ENCODE measurements at regions not wholly inside any gene's neighbourhood (a gene's known extent, or its start where the extent isn't known, plus 50 kb on each side); places are given as distances from the start of the nearest gene placed in this dataset.

DNA sequence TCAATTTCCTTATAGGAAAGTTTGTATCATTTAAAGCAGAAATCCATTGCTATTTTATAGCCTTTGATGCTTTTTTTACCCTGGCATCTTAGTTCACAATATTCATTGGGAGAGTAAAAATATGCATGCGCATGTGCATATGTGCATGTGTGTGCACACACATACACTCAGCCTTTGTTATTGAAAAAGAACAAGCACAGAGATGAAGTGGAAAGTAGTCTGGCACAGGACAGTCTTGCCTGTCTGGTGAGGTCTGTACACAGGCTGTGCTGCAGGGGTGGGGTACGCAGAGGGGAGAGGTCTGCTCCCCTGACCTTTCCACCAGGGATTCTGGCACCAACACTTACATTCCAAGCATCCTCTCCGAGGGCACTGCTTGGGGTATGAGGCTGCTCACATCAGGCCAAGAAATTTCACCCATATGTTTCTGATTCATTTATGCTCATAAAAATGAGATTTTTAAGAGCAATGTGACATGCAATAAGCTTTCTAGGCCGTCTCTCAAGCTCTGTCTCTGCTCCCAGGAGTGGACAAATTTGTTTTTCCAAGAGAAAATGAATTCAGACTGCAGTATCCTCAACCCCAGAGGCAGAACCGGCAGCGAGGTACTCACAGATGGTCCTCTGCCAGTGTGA, 237.2 kb downstream of the INSIG2 start:
- TF ChIP-seq, protein P1, sequence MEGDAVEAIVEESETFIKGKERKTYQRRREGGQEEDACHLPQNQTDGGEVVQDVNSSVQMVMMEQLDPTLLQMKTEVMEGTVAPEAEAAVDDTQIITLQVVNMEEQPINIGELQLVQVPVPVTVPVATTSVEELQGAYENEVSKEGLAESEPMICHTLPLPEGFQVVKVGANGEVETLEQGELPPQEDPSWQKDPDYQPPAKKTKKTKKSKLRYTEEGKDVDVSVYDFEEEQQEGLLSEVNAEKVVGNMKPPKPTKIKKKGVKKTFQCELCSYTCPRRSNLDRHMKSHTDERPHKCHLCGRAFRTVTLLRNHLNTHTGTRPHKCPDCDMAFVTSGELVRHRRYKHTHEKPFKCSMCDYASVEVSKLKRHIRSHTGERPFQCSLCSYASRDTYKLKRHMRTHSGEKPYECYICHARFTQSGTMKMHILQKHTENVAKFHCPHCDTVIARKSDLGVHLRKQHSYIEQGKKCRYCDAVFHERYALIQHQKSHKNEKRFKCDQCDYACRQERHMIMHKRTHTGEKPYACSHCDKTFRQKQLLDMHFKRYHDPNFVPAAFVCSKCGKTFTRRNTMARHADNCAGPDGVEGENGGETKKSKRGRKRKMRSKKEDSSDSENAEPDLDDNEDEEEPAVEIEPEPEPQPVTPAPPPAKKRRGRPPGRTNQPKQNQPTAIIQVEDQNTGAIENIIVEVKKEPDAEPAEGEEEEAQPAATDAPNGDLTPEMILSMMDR (IDR thresholded peaks at IDR 0.05; ENCODE audit: low read depth, low read length), result no peak
- no peak for DNase-seq (ENCODE audit: low read depth in 2 of 2)
- no peak overlapping the region for H3K4me3 ChIP-seq (replicated peaks in 1 of 2; ENCODE audit: low read depth in 2 of 2, low read length in 2 of 2)

DNA sequence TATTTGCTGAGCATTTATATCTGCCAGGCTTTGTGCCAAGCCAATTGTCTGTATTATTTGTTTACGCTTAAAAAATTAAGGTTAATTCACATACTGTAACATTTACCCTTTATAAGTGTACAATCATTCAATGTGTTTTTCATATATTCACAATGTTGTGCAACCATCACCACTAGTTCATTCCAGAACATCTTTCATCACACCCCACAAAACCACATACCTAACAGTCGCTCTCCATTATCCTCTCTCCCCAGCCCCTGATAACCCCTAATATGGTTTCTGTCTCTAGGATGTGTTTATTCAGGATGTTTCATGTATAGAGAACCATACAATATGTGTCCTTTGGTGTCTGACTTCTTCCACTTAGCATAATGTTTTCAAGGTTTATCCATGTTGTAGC, 234.1 kb downstream of the INSIG2 start:
- DNase-seq (ENCODE audit: low read depth in 2 of 2), result no peak
- no peak overlapping the region for H3K4me3 ChIP-seq (replicated peaks in 1 of 2; ENCODE audit: low read depth in 2 of 2, low read length in 2 of 2)
- TF ChIP-seq, protein P1 (IDR thresholded peaks at IDR 0.05; ENCODE audit: low read depth, low read length), result no peak

DNA sequence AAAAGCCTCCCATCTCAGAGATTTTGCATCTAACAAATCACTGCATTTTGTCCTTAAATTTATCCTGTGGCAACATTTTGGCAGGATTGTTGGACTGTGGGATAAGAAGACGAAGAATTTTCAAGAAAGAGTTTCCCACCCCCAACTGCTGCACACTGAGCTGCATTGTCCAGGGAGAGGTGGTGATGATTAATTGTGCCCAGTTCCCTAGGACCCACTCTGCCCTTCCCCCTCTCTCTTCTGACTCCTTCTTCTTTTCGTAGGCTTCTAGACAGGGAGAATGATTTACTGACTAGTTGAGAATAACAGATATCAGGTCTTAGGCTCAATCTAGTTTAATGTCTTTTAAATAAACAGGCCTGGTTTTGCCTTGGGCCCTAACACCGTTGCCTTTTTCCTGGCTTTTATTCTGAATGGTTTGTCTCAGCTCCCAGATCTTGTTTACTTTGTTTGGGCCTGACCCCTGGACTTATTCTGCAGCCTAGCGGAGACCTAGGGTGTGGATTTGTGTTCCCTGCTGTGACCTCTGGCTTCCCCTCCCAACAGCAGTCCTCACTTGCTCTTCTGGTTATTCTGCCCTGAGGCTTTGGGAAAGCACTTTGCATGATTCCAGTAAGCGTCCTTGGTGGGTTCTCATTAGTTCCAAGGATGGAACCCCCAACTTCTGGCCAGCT, 233.3 kb downstream of the INSIG2 start:
- TF ChIP-seq, protein P1 (IDR thresholded peaks at IDR 0.05; ENCODE audit: low read depth, low read length), result no peak
- H3K4me3 ChIP-seq (replicated peaks in 1 of 2; ENCODE audit: low read depth in 2 of 2, low read length in 2 of 2), result no peak overlapping the region
- no peak for DNase-seq (ENCODE audit: low read depth in 2 of 2)

DNA sequence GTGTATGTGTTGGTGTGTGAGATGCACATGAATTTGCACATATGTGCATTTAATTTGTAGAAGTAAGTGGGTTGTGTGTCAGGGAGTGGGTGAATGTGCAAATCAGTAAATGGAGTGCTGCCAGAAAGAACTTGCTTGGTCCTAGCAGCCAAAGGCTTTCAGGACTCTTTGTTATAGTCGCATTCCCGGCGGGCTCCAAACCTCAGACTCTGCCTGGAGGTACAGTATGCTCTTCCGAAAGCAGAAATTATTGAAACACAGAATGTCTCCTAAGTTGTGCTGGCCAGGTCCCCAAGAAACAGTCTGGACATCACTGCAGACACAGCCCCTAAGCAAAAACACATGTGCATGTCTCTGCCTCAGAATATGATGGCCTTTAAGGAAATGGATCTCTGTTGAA, 232.4 kb downstream of the INSIG2 start:
- no peak overlapping the region for H3K4me3 ChIP-seq (replicated peaks in 1 of 2; ENCODE audit: low read depth in 2 of 2, low read length in 2 of 2)
- TF ChIP-seq, protein P1 (IDR thresholded peaks at IDR 0.05; ENCODE audit: low read depth, low read length), result no peak
- no peak for DNase-seq (ENCODE audit: low read depth in 2 of 2)

DNA sequence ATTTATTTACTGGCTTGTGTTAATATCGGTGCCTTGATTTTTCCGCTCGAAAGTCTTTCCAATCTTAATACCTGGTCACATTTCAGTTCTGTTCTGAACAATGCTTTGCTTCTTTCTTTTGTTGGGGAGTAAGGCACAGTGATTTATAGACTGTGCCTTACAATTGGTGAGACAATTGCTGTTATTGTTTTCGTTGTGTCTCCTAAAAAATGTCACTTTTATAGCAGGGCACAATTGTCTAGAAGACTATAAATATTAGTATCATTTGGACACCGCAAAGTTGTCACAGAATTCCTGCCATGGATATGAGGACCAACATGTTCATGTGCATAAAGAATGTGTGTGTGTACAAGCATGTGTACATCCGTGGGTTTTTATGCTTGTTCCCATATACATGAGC, 231.9 kb downstream of the INSIG2 start:
- H3K4me3 ChIP-seq (replicated peaks in 1 of 2; ENCODE audit: low read depth in 2 of 2, low read length in 2 of 2), result no peak overlapping the region
- no peak for DNase-seq (ENCODE audit: low read depth in 2 of 2)
- TF ChIP-seq, protein P1 (IDR thresholded peaks at IDR 0.05; ENCODE audit: low read depth, low read length), result no peak

DNA sequence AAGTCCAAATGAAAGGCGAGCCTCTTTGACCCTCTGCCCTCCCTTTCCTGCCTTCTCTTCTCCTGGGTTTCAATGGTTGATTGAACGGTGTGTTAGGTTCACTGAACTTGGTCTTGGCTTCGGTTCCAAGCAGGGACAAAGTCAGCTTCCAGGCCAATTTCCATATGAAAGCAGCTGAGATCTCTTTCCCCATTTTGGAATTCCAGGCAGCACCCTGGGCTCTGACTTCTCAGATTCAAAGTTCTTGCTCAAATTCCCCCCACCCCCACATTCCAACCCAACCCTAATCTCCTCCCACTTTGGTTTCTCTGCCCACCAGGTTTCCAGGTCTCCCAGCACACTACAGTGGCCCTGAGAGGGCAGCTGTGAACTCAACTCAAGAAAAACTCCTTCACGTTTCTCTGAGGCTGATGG, 231.0 kb downstream of the INSIG2 start:
- H3K4me3 ChIP-seq (replicated peaks in 1 of 2; ENCODE audit: low read depth in 2 of 2, low read length in 2 of 2), result no peak overlapping the region
- TF ChIP-seq, protein P1 (IDR thresholded peaks at IDR 0.05; ENCODE audit: low read depth, low read length), result no peak
- no peak for DNase-seq (ENCODE audit: low read depth in 2 of 2)

Measured in cardiac fibroblast (primary cell).